PFSK-1 (cell line): ENCODE measurements at regions not wholly inside any gene's neighbourhood (a gene's known extent, or its start where the extent isn't known, plus 50 kb on each side); places are given as distances from the start of the nearest gene placed in this dataset.

Experiments
- SIN3A ChIP-seq: IDR thresholded peaks from 2 replicates; pipeline ENCODE4 v1.6.1; 2012; ENCODE audit warnings: mild to moderate bottlenecking, low read length, moderate library complexity, borderline replicate concordance; ENCODE audit not compliant: insufficient read depth
- TAF1 ChIP-seq: IDR thresholded peaks from 2 replicates; pipeline ENCODE4 v1.6.1; 2012; ENCODE audit warnings: low read length, control low read depth, borderline replicate concordance; ENCODE audit not compliant: insufficient read depth

DNA sequence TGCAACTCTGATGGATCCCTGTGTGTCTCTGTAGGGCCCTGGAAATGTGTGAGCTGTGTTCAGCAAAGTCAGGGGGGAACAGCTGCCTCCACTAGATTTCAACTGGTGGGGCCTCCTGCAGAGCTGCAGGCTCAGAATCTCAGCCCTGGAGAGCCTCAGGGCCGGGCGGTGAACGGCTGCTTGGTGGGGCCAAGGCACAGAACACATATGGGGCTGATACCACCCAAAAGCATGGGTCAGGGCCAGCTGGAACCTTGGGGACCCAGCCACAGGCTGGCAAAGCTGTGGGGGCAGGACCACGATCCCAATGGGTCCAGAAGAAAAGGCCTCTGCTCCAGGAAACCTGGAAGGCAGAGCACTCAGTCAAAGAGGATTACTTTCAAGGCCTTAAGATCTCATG is 878.5 kb downstream of the BCL11B start:
- TF ChIP-seq SIN3A: no peak
- no peak for TF ChIP-seq TAF1
